ENCODE measurements at regions not wholly inside any gene's neighbourhood (a gene's known extent, or its start where the extent isn't known, plus 50 kb on each side); places are given as distances from the start of the nearest gene placed in this dataset.
"Not testable (repeated sequence)": the region's sequence is repeated elsewhere in the genome, so short reads cannot be mapped to it uniquely, and the experiment has no call there.

- H3K27ac ChIP-seq (ENCODE audit: low read depth, low read length) = no peak overlapping the region
- Mint-ChIP-seq H3K9me3 (no peaks in the 10 kb centered on the region), H3K36me3 (no peaks in the 10 kb centered on the region), H3K4me1 (no peaks in the 10 kb centered on the region), H3K4me3 (no peak overlapping the region), H3K27ac (peak overlapping the region in 1 of 8 donors; percentile 14), H3K27me3 (peaks cover 6 to 56% of the 10 kb centered on the region in 2 donors)
- H3K36me3 ChIP-seq (ENCODE audit: insufficient read depth, low read length) = no peaks in the 10 kb centered on the region
- no peaks in the 10 kb centered on the region for H3K9me3 ChIP-seq (ENCODE audit: low read length)
- no peaks in the 10 kb centered on the region for H3K27me3 ChIP-seq (ENCODE audit: insufficient read depth, low read length, poor library complexity, severe bottlenecking)
- no peaks in the 10 kb centered on the region for H3K4me1 ChIP-seq (ENCODE audit: insufficient read depth, low read length)
- POLR2A ChIA-PET = no interaction called here
- no peak for DNase-seq
- H3K4me3 ChIP-seq (ENCODE audit: low read length) = no peak overlapping the region
- CTCF ChIA-PET = no interaction called here
Measured at GRCh38 chr1:221532071-221532773, 209.7 kb downstream of the DUSP10 start.

DNA sequence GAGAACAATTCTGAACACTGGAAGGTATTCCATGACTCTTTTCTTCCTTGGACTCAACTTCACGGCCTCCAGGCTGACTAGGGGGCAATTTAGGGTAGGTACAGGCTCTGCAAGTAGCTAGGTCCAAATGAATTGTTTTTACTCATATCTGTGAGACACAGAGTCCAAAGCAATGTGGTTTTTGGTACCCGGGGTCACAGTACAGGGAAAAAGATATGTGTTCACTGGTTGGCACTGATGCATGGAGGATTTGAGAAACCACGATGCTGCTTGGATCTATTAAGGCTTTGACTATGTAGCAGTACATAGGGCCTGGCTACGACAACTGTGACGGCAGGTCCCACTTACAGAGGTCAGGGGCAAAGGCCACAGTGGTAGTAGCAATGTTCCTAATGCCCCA lies 200.6 kb downstream of the DUSP10 start:
- H3K4me3 Mint-ChIP-seq = no peak overlapping the region
- H3K4me3 ChIP-seq (ENCODE audit: low read length) = no peak overlapping the region
- no peaks in the 10 kb centered on the region for H3K27me3 ChIP-seq (ENCODE audit: insufficient read depth, low read length, poor library complexity, severe bottlenecking)
- H3K4me1 Mint-ChIP-seq = no peaks in the 10 kb centered on the region
- H3K36me3 Mint-ChIP-seq = no peaks in the 10 kb centered on the region
- H3K36me3 ChIP-seq (ENCODE audit: insufficient read depth, low read length) = no peaks in the 10 kb centered on the region
- H3K27ac Mint-ChIP-seq = no peak overlapping the region
- no peaks in the 10 kb centered on the region for H3K9me3 Mint-ChIP-seq
- ChIA-PET CTCF (no interaction called here), POLR2A (no interaction called here)
- H3K9me3 ChIP-seq (ENCODE audit: low read length) = no peaks in the 10 kb centered on the region
- H3K27me3 Mint-ChIP-seq = peaks cover 9 to 54% of the 10 kb centered on the region in 2 donors
- H3K4me1 ChIP-seq (ENCODE audit: insufficient read depth, low read length) = no peaks in the 10 kb centered on the region
- no peak overlapping the region for H3K27ac ChIP-seq (ENCODE audit: low read depth, low read length)
- no peak for DNase-seq

DNA sequence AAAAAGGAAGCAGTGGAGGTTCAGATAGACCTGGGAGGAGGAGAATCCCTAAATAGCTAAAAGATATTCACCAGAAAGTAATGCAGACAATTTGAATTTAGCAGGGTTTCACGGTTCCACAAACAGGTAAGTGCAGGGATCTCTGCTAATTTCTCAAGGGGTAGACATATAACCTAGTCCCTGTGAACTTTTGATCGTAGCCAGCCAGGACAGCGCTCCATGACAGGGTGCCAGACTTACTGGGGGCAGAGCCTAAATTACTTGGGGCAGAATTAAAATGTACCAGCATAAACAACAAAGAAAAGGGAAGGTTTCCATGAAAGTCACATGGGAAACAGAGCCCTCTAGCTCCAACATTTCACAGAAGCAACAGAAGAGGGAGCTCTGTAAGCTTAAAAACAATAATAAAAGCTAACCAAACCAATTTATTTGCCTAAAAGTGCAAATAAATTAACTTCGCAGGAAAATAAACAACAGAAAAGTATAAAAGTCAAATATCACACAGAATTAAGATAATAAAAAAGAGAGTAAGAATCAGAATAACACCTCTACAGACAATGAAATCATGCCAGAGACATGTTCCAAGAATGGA lies 198.3 kb downstream of the DUSP10 start:
- H3K27me3 Mint-ChIP-seq = peaks cover 3 to 31% of the 10 kb centered on the region in 2 donors
- Histone ChIP-seq H3K27ac (ENCODE audit: low read depth, low read length) (no peak overlapping the region), H3K36me3 (ENCODE audit: insufficient read depth, low read length) (no peaks in the 10 kb centered on the region), H3K4me3 (ENCODE audit: low read length) (no peak overlapping the region), H3K9me3 (ENCODE audit: low read length) (no peaks in the 10 kb centered on the region), H3K27me3 (ENCODE audit: insufficient read depth, low read length, poor library complexity, severe bottlenecking) (no peaks in the 10 kb centered on the region), H3K4me1 (ENCODE audit: insufficient read depth, low read length) (no peaks in the 10 kb centered on the region)
- H3K4me3 Mint-ChIP-seq = no peak overlapping the region
- H3K36me3 Mint-ChIP-seq = no peaks in the 10 kb centered on the region
- ChIA-PET POLR2A (no interaction called here), CTCF (no interaction called here)
- no peak overlapping the region for H3K27ac Mint-ChIP-seq
- H3K4me1 Mint-ChIP-seq = no peaks in the 10 kb centered on the region
- H3K9me3 Mint-ChIP-seq = no peaks in the 10 kb centered on the region
- no peak for DNase-seq

GRCh38 chr1:221548942-221549341 lies 192.9 kb downstream of the DUSP10 start:
- ChIA-PET POLR2A (no interaction called here), CTCF (no interaction called here)
- H3K36me3 Mint-ChIP-seq = no peaks in the 10 kb centered on the region

DNA sequence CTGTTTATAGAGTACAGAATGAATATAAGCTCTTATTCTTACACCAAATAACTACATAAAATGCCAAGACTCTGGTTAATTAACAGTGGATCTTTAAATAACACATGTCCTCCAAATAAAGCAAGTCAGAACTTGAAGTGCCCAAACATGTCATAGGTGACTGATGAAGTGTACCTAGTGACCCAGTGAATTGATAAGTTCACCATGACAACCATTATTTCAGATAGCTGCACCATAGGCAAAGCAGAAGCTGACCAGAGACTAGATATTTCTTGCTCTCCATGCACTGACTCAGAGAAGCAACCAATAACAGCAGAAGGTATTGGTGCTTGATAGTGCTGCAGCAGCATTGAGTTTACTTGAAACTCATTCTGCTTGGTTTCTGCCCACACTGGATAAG lies 192.1 kb downstream of the DUSP10 start:
- Mint-ChIP-seq H3K9me3 (no peaks in the 10 kb centered on the region), H3K27me3 (no peaks in the 10 kb centered on the region), H3K4me3 (no peak overlapping the region), H3K36me3 (no peaks in the 10 kb centered on the region), H3K27ac (peak overlapping the region in 1 of 8 donors; percentile 2), H3K4me1 (no peaks in the 10 kb centered on the region)
- no peaks in the 10 kb centered on the region for H3K36me3 ChIP-seq (ENCODE audit: insufficient read depth, low read length)
- no peaks in the 10 kb centered on the region for H3K27me3 ChIP-seq (ENCODE audit: insufficient read depth, low read length, poor library complexity, severe bottlenecking)
- ChIA-PET POLR2A (no interaction called here), CTCF (no interaction called here)
- H3K9me3 ChIP-seq (ENCODE audit: low read length) = no peaks in the 10 kb centered on the region
- H3K27ac ChIP-seq (ENCODE audit: low read depth, low read length) = no peak overlapping the region
- no peaks in the 10 kb centered on the region for H3K4me1 ChIP-seq (ENCODE audit: insufficient read depth, low read length)
- no peak for DNase-seq
- no peak overlapping the region for H3K4me3 ChIP-seq (ENCODE audit: low read length)

More at GRCh38 chr1:221548942-221549341, 192.9 kb downstream of the DUSP10 start:
- H3K36me3 ChIP-seq (ENCODE audit: insufficient read depth, low read length) = no peaks in the 10 kb centered on the region
- H3K27ac Mint-ChIP-seq = no peak overlapping the region
- no peak overlapping the region for H3K4me3 Mint-ChIP-seq
- no peaks in the 10 kb centered on the region for H3K4me1 Mint-ChIP-seq
- no peaks in the 10 kb centered on the region for H3K9me3 ChIP-seq (ENCODE audit: low read length)
- no peaks in the 10 kb centered on the region for H3K4me1 ChIP-seq (ENCODE audit: insufficient read depth, low read length)
- no peak overlapping the region for H3K27ac ChIP-seq (ENCODE audit: low read depth, low read length)
- no peaks in the 10 kb centered on the region for H3K27me3 Mint-ChIP-seq
- no peaks in the 10 kb centered on the region for H3K27me3 ChIP-seq (ENCODE audit: insufficient read depth, low read length, poor library complexity, severe bottlenecking)
- no peak overlapping the region for H3K4me3 ChIP-seq (ENCODE audit: low read length)
- no peaks in the 10 kb centered on the region for H3K9me3 Mint-ChIP-seq
- DNase-seq = no peak

- H3K4me3 ChIP-seq (ENCODE audit: low read length); H3K27ac ChIP-seq (ENCODE audit: low read depth, low read length); H3K27me3 ChIP-seq (ENCODE audit: insufficient read depth, low read length, poor library complexity, severe bottlenecking); H3K4me1 ChIP-seq (ENCODE audit: insufficient read depth, low read length); H3K27ac Mint-ChIP-seq; H3K4me3 Mint-ChIP-seq; H3K9me3 ChIP-seq (ENCODE audit: low read length); H3K27me3 Mint-ChIP-seq; DNase-seq; POLR2A ChIA-PET; H3K4me1 Mint-ChIP-seq; H3K9me3 Mint-ChIP-seq; H3K36me3 ChIP-seq (ENCODE audit: insufficient read depth, low read length); H3K36me3 Mint-ChIP-seq; CTCF ChIA-PET: not testable (repeated sequence)
Measured at GRCh38 chr1:221552792-221553191, 189.1 kb downstream of the DUSP10 start.

- H3K4me3 Mint-ChIP-seq = no peak overlapping the region
- H3K27me3 Mint-ChIP-seq = no peaks in the 10 kb centered on the region
- no peaks in the 10 kb centered on the region for H3K27me3 ChIP-seq (ENCODE audit: insufficient read depth, low read length, poor library complexity, severe bottlenecking)
- H3K4me3 ChIP-seq (ENCODE audit: low read length) = no peak overlapping the region
- no peaks in the 10 kb centered on the region for H3K9me3 Mint-ChIP-seq
- DNase-seq = no peak
- no peaks in the 10 kb centered on the region for H3K9me3 ChIP-seq (ENCODE audit: low read length)
- no peaks in the 10 kb centered on the region for H3K36me3 Mint-ChIP-seq
- H3K4me1 ChIP-seq (ENCODE audit: insufficient read depth, low read length) = no peaks in the 10 kb centered on the region
- H3K27ac ChIP-seq (ENCODE audit: low read depth, low read length) = no peak overlapping the region
- H3K27ac Mint-ChIP-seq = no peak overlapping the region
- ChIA-PET CTCF (no interaction called here), POLR2A (no interaction called here)
- no peaks in the 10 kb centered on the region for H3K4me1 Mint-ChIP-seq
- no peaks in the 10 kb centered on the region for H3K36me3 ChIP-seq (ENCODE audit: insufficient read depth, low read length)
Measured at GRCh38 chr1:221555689-221556433, 186.0 kb downstream of the DUSP10 start.

DNA sequence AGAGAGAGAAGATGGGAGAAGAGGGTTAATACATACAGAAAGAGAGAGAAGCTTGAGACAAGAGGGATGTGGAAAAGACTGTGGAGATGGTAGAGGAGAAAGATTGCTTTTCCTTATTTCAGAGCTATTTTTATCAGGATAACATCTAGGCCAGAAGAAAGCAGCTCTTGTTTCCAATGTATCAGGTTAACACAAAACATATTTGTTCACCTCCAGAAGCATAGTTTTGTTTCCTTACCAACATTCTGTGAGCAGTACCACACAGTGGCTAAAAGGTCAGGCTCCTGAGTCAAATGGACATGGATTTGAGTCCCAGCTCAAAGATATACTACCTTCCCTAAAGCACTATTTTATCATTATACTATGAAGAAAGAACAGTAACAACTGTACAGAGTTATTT lies 185.5 kb downstream of the DUSP10 start:
- no peaks in the 10 kb centered on the region for H3K9me3 ChIP-seq (ENCODE audit: low read length)
- no peaks in the 10 kb centered on the region for H3K27me3 ChIP-seq (ENCODE audit: insufficient read depth, low read length, poor library complexity, severe bottlenecking)
- H3K9me3 Mint-ChIP-seq = no peaks in the 10 kb centered on the region
- H3K4me1 Mint-ChIP-seq = no peaks in the 10 kb centered on the region
- no peaks in the 10 kb centered on the region for H3K36me3 ChIP-seq (ENCODE audit: insufficient read depth, low read length)
- no peaks in the 10 kb centered on the region for H3K27me3 Mint-ChIP-seq
- no peak overlapping the region for H3K4me3 Mint-ChIP-seq
- ChIA-PET CTCF (no interaction called here), POLR2A (no interaction called here)
- DNase-seq = no peak
- H3K4me3 ChIP-seq (ENCODE audit: low read length) = no peak overlapping the region
- no peaks in the 10 kb centered on the region for H3K36me3 Mint-ChIP-seq
- no peak overlapping the region for H3K27ac ChIP-seq (ENCODE audit: low read depth, low read length)
- H3K4me1 ChIP-seq (ENCODE audit: insufficient read depth, low read length) = no peaks in the 10 kb centered on the region
- no peak overlapping the region for H3K27ac Mint-ChIP-seq

All from CD8-positive, alpha-beta memory T cell (primary cell).